ENCODE measurements at regions not wholly inside any gene's neighbourhood (a gene's known extent, or its start where the extent isn't known, plus 50 kb on each side); places are given as distances from the start of the nearest gene placed in this dataset.
"Not testable (repeated sequence)": the region's sequence is repeated elsewhere in the genome, so short reads cannot be mapped to it uniquely, and the experiment has no call there.

DNA sequence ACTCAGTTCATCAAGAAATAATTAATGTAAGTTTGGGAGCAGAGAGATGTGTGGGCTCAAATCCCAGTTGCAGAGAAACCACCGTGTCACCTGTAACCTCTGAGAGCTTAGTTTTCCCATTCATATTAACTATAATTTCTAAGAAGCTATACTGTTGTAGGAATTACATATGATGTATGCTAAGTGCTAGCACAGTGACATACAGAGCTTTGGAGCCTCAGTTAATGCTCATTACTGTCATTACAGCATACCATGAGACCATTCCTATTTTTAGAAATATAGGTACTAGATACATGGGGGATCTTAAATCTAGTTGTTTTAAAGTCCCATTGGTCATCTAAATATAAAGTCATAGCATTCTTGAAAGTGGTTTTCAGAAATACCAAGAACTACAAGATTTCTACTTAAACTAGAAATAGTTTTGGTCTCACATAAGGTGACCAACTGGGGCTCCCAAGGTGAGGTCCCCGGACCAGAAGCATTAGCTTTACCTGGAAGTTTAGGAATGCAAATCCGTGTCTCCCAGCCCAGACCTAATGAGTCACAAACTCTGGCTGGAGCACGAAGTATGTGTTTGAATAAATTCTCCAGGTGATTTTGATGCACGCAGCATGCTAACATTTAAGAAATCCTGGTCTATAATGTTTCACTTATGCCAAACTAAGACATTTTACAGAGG, 144.6 kb downstream of the LACC1 start:
- no peak for DNase-seq

DNA sequence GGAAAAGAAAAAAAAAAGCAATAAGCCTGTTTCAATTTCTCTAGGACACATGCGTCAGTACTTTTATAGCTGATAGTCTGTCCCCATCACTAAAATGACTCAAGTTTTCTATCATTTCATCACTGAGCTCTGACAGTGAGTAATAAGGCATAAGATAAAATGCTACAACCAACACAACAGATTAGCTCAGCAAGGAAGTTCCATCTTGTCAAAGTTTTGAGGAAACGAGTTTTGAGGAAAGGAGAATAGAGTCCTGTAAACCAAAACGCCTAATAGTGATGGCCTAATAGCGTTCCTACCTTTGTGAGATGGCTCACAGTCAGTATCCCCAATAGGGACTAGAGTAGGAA, 145.1 kb downstream of the LACC1 start:
- no peak for DNase-seq

DNA sequence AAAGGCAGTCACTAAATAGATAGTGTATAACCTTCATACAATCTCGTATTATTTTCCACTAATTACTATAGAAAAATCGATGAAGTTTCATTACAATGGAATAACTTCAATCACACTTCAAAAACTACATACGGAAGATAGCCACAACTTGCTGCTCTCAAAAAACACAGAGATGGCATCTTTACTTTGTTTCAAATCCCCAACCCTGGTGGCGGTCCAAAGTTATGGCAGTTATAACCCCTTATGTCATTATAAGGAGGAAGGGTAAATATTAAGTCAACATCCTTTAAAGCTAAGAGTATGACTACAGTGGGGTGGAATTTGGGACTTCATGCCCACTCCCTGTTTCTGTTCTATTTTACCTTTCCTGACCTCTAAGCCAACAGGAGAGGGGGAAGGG, 146.5 kb downstream of the LACC1 start:
- DNase-seq = no peak

DNA sequence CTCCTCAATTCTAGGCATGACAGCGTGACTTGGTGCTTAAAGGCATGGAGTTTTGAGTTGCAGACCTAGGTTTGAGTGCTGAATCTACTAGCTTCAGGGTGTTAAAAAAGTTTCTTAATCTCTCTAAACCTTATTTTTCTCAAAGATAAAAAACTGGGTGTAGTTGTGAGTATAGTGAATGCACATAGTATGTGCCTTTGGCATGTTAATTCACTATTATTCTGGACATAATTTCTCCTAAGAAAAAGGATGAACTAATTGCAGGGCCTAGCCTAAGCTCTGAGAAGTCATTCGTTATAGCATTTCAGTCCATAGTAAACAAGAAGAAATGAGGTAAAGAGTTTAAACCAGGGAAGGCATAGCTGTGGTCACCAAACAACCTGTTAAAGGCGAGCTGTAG, 149.0 kb downstream of the LACC1 start:
- DNase-seq = no peak

DNA sequence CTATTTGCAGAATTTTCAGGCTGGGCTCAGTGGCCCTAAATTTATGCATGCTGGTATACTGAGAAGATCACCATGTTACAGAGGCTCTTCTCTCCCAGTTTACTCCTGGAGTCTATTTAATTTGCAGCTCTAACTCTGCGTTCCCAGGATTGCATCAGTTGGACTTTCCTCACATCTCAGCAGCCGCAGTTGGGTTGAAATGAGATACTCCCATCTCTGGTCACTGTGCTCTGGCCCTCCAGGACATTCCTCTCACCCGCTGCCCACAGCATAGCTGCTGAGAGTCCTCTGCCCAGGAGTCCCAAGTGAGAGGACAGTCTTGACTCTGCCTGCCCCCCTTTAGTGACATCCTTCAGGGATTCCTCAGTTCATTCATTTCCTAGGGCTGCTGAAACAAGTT, 150.9 kb downstream of the LACC1 start:
- no peak for DNase-seq

DNA sequence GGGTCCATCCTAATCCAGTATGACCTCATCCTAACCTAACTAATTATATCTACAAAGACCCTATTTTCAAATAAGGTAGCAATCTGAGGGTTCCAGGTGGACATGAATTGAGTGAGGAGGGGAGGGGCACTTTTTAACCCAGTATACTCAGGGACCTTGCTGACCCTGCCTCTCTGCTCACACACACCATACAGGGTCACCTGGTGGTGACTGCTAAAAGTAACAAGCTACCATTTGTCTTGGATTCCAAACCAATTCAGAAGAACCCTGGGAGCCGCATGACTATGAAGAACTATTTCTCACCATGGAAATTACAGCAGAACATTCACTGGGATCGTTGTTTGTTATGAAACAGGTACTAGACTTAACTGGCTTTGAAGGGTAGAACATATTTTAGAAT, 151.9 kb downstream of the LACC1 start:
- no peak for DNase-seq

DNA sequence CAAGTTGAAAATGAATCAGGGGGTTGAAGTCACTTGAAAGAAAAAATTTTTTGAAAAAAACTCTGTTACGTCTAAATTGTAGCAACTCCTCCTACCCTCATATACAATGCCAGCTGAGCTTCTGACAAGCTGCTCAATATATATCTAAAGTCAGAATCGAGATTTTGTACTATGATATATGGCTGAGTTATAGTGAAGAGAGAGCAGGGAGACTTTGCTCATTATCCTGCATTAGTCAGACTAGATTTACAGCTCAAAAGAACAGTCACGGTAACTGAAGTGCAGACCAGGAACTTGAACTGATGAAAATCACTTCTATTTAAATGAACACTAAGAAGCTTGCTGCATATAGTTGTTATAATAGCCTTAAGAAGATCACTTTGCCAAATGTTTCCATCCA, 153.1 kb downstream of the LACC1 start:
- no peak for DNase-seq

DNA sequence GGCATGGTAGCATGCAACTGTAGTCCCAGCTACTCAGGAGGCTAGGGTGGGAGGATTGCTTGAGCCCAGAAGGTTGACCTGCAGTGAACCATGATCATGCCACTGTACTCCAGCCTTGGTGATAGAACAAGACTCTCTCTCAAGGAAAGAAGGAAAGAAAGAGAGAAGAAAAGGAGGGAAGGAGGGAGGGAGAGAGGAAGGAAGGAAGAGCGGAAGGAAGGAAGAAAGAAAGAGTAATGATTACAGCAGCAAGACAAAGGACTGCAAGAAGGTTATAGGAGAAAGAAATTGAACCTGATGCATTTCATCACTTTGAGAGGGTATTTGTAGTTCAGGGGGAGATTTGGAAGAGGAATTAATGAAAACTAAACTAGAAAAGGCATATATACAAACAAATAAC, 155.7 kb downstream of the LACC1 start:
- no peak for DNase-seq

DNA sequence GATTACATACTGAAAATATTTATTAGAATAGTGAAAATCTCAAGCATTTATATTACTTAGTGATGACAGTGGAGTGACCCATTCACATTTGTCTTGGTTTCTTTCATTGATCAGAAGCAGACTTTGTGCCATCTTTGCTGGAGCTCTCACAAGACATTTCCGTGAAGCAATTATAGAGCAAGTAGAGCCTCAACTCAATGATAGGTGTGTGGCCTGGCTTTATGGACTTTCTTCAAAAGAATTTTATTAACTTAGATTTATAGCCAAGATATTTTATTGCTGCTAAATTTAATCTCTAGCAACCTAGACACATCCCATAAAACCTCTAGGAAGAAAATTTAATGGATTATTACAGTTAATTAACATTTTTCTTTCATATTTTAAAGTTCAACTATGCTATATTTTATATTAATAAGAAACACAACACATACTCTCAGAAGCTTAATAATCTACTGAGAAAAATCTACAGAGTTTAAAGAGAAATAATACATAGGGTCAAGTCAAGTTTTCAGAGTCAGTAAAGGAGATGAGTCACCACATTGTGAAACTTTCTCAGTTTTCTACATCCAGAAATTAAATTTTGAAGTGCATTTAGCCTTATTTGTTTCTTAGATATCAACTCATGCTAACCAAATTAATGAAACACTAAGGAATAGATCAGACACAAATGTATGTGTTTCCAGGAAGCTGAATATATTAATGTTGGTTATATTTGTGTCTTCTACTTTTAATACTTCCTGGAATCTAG, 160.5 kb downstream of the LACC1 start:
- DNase-seq = no peak

DNA sequence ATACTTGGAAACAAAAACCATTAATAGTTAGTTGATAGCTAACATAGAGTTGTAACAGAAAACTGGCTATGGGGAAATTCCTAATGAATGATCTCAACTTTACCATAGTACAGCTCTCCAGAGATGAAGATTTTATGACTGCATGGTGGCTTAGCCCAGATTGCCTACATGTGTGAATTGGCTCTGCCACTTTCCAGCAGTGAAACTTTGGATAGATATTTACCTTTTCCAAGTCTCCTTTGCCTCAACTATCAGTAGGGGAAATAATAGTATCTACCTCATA, 161.1 kb downstream of the LACC1 start:
- DNase-seq = no peak

DNA sequence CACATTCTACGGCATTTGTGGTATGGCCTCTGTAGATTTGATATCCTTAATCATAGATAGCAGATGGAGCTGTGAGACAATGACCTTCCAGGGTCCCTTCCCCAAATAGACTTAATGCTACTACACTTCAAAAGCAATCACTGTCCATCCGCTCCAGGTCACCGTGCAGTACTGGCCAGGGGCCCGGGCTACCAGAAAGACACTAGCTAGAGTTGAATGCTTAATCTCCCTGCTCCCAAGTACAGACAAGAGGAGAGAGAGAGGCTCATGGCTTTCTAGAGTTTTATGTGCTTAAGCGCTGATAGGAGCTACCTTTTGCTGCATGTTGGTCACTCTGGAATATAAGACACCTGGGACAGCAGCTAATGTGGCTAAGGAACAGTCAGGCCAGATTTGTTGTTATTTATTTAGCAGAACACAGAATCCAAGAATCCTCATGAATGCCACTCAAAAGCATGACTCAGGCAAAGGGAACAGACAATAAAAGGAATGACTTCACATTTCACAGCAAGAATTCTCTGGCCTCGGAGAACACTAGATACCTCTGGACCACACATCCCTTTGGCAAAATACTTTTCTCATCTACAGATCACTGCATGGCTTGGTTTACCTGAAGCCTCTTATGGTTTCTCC, 165.0 kb downstream of the LACC1 start:
- DNase-seq = no peak

DNA sequence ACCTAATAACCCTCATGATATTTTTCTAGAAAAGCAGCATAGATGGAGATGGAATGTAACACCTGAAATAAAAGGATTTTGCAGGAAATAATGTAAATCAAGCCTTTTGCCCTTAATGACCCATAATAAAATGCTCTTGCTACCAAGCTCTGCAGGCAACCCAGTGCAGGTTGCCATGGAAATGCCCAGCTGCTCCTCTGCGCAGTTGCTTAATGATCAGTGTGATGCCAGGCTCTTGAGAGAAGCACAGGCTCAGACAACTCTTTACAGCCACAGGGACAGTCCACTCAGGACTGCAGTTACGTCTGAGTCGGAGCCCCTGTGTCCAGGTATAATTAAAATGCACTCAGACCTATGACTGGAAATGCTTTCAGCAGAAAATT, 165.5 kb downstream of the LACC1 start:
- DNase-seq = no peak

DNA sequence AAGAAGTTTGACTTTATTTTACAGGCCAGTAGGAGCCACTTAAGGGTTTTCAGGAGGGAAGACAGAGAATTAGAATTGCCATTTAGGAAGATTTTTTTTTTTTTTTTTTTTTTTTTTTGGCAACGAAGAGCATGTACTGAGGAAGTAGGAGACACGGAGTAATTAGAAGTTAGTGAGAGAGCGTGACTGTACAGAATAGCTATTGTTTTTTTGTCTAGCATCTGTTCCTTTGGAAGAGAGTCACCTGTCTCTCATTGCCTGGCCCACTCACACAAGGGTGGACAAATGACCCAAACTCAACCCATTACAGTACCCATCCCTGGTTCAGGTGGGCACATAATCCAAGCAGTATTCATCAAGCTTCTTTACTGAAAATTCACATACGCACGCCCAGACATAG, 166.7 kb downstream of the LACC1 start:
- no peak for DNase-seq

DNA sequence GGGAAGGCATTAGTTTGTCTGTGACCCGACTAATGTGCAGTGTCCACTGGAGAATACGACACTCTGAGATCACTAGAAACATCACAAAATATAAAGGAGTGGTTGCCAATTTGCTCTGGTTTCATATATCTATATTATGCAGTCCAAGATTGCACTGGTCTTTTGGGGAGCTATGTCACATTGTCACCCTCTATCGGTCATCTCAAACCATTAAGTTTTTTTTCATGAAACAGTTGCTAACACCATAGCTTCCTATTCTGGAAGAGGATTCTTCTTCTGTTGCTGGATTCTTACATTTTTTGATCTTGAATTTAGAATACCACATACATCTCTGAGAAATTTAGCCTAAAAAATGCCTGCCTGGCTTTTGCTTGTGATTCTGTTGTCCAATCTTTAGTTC, 168.6 kb downstream of the LACC1 start:
- DNase-seq = no peak

DNA sequence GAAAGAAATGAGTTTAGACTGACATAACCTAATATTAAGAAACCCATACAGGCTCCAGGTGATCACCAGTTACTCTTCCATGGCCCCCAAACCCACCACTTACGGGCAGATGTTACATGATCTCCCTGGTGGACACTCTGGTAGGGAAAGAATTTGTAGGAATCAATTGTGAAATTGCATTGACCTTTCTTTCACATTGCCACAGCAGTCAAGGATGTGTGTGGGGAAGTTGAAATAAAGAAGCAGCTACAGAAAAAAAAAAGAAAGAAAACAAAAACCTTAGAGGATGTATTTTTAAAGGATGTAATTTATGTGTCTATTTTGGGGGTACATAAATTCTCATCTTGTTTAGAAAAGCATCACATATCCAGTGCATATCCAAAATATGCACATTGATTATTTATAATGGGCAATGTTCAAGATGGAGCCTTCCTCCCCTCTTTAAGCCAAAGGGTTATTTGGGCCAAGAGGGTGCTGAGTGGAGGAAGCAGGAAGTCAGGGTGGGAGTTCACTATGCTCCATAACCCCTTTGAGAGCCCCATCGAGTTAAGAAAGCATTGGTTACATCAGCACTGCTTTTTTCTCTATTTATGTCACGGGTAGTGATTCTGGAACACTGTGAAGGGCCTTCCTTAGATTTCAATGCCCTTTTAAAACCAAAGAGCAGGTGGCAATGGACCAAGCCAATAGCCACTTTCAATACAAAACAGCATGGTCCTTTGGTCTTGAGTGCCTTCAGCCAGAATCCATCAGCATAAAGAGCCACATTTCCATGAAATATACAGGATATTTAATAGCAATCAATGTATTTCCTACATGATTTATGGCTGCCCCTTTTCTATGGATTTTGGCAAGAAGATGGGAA, 169.6 kb downstream of the LACC1 start:
- DNase-seq = no peak

DNA sequence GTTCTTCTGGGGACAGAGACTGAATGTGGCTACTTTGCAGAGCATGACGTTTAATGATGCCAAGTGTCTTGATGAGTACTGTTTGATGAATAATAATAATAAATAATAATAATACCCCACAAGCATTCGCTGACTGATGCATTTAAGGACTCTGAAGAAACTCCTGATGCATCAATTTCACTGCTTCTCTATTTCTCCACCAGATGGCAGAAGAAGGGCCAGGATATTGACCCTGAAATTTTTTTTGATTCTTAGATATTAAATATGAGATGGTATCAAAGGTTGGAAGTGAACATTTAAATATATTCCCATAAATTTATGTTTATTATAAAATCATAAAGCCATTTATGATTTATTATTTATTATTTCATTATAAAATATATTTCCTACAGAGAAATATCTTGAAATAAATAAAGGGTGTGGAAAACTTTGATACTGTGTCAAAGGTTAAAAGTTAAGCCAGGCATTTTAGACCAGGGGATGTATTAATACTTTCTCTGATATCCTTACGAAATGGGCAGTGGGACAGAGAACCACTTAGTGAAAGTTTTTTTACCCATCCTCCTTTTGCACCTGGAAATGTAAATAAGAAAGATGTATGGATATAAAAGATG, 170.9 kb downstream of the LACC1 start:
- no peak for DNase-seq

DNA sequence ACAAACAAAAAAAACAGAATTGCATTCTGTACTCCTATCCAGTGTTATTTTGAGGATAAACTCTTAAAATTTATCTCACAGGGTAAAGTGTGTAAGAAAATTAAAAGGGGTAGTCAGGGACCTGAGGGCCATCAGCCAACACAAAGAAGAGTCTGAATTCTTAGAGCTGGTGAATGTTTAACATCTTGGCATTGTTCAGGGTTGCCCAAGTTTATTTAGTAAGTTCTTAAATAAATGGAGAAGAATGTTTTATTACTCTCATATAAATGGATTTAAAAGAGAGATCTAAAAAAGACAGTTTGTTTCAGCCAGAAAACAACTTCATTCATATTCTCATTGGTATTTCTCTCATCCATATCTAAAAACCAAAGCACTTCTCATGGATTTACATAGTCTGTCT, 171.7 kb downstream of the LACC1 start:
- no peak for DNase-seq

DNA sequence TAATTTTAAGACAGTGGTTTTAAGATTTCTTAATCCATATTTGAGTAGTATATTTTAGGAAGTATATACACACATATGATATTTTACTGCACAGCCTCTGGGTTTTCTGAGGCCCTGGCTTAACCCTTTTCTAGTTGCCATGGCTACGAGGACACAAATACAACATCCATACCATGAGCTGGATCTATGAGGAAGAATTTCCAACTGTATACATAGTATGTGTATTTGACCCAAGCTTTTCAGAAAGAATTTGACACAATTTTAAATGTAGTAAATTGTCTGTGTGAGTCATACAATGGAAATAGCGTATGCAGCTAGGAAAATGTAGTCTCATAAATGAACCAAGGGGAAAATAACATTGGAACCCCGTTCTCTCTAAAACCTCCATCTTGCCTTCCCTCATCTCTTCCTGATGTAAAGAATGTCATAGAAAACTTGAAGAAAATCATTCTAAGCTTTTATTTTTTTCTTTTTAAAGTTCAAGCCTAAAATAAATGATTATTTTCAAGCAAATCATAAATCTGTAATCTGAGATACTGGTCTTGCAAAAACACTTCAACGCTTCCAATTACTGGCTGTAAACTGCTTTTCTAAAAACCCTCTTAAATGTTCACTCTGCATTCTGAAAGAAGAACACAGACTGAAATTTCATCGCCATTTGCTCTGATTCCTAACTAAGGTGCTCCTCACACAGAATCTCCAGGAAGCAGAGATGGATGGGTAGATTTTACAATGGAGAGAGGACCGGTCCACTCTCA, 172.4 kb downstream of the LACC1 start:
- no peak for DNase-seq

DNA sequence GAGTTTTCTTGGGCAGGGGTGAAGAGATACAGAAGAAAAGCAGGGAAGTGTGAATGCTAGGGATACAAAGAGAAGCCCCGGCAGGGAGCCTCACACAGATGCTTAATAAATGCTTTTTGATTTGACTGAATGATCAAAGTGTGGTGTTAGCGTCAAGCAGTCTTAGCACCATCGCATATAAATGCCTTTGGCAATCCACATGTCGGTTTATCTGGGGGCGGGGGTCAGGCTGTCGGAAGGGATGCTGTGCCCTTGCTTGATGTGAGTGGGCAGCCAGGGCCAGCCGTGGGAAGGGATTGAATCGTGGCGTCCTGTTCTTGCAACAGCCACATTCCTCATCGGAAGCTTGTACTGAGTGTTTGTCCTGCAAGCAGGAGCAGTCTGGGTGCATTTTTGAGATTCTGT, 173.1 kb downstream of the LACC1 start:
- DNase-seq = no peak

DNA sequence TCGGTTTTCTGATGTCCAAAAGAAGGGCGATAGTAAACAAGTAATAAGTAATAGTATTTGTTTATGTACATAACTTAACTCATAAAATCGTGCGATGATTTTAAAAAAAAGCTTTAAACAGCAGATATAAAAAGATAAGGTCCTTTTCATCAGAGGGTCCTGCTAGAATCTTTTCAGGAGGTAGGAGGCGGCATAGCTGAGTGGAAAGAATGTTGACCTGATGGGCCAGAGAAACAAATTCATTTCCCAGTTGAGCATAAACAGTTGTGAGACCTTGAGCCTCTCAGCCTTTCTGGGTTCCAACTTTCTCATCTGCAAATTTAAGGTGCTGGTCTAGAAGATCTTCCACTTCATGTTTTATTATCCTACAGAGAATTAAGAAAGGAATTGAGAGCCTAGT, 173.5 kb downstream of the LACC1 start:
- DNase-seq = no peak

DNA sequence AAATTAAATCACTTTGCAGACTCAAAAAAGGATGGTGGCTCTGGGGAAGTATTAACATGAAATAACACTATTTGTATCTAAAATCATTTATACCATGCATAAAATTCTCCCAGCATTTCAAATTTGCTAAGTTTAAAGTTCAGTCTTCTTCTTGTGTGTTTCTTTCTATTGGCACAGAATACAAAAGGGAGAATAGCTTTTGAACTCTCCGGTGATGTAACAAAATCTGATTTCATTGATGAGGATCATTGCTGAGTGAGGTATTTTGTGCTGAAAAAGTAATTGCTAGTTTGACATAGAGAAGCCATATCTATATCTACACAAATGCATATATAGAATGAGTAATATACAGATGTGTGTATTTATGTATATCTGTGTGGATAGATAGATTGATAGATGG, 174.8 kb downstream of the LACC1 start:
- no peak for DNase-seq

DNA sequence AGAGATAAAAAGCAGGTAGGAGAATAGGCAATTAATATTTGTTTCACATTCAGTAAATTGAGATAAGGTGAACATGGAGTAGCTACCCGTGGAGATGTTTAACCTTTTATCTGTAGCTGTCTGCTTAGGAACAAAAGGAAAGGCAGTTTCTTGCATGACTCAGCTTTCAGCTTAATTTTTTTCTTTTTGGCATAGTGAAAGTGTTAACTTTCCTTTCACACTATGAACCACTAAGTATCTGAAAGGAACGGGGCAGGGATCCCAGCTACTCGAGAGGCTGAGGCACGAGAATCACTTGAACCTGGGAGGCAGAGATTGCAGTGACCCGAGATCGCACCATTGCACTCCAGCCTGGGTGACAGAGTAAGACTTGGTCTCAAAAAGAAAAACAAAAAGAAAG, 176.0 kb downstream of the LACC1 start:
- not testable (repeated sequence) for DNase-seq

DNA sequence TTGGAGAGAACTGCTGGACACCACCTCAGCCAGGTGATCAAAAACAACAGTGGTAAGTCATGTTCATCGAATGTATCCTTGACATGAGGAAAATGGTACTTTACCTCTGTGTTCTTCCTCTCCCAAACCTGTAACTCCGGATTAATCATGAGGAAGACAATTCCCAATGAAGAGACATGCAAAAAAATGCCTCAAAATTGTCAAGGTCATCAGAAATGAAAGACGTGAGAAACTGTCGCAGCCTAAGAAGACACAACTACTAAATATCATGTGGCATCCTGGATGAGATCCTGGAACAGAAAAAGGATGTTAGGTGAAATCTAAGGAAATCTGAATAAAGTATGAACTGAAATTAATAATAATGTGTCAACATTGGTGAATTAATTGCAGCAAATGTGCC, 178.4 kb downstream of the LACC1 start:
- DNase-seq = no peak

All from activated effector memory CD4-positive, alpha-beta T cell treated with anti-CD3 and anti-CD28 coated beads, Interleukin-2, amount 50 U/mL, for 16 hours (primary cell).